HepG2 (cell line): ENCODE measurements at regions not wholly inside any gene's neighbourhood (a gene's known extent, or its start where the extent isn't known, plus 50 kb on each side); places are given as distances from the start of the nearest gene placed in this dataset.

Source experiments
- AFF4 ChIP-seq: sonication (generic); formaldehyde crosslinking; IDR thresholded peaks from 2 replicates; pipeline ENCODE4 v1.4.0; 2020; ENCODE audit warnings: missing genetic modification reagents
- CEBPB ChIP-seq: IDR thresholded peaks from 2 replicates; pipeline ENCODE4 v1.6.1; 2011; ENCODE audit warnings: low read depth, low read length, improper control_type of control experiment, borderline replicate concordance
- EZH2 ChIP-seq: conservative IDR thresholded peaks from 2 replicates; pipeline ENCODE4 v1.6.1; 2012; ENCODE audit warnings: mild to moderate bottlenecking, low read depth, low read length, moderate library complexity
- HMG20A ChIP-seq: IDR thresholded peaks from 2 replicates; pipeline ENCODE4 v1.6.1; 2016; ENCODE audit warnings: borderline replicate concordance
- POLR2A ChIP-seq, 2 experiments: IDR thresholded peaks; 2 replicates each; pipeline ENCODE4 v1.6.1; 2011; ENCODE audit warnings: low read depth in 2 of 2, low read length in 2 of 2, mild to moderate bottlenecking in 1 of 2, moderate library complexity in 1 of 2; ENCODE audit not compliant: insufficient read depth in 1 of 2
- POLR2AphosphoS5 ChIP-seq: IDR thresholded peaks from 2 replicates; pipeline ENCODE4 v1.6.1; 2012; ENCODE audit warnings: low read depth, low read length
- SATB2 ChIP-seq: sonication (generic); formaldehyde crosslinking; IDR thresholded peaks from 2 replicates; pipeline ENCODE4 v1.5.0; 2020; ENCODE audit warnings: missing genetic modification reagents
- YY1 ChIP-seq: IDR thresholded peaks from 2 replicates; pipeline ENCODE4 v1.6.1; 2011; ENCODE audit warnings: low read length, low read depth, moderate library complexity, mild to moderate bottlenecking; ENCODE audit not compliant: insufficient read depth, insufficient replicate concordance
- ZBTB7A ChIP-seq: sonication (generic); formaldehyde crosslinking; IDR thresholded peaks from 2 replicates; pipeline ENCODE4 v1.8.0; 2022; ENCODE audit warnings: mild to moderate bottlenecking, missing genetic modification reagents
- ZNF329 ChIP-seq: sonication (generic); formaldehyde crosslinking; IDR thresholded peaks from 2 replicates; pipeline ENCODE4 v1.9.0; 2021; ENCODE audit warnings: low read depth, mild to moderate bottlenecking, missing genetic modification reagents
- ZNF414 ChIP-seq: sonication (generic); formaldehyde crosslinking; IDR thresholded peaks from 2 replicates; pipeline ENCODE4 v1.5.0; 2020; ENCODE audit warnings: missing genetic modification reagents
- ZNF552 ChIP-seq: sonication (generic); formaldehyde crosslinking; IDR thresholded peaks from 2 replicates; pipeline ENCODE4 v1.9.0; 2022; ENCODE audit warnings: missing genetic modification reagents, mild to moderate bottlenecking, borderline replicate concordance
- TF ChIP-seq, protein P1 (sequence below): sonication (generic); formaldehyde crosslinking; IDR thresholded peaks from 2 replicates; pipeline ENCODE4 v1.5.0; 2020; ENCODE audit warnings: mild to moderate bottlenecking, missing genetic modification reagents, moderate library complexity

- no peak for TF ChIP-seq POLR2A (IDR thresholded peaks at IDR 0.05; ENCODE audit: insufficient read depth in 1 of 2, low read depth in 2 of 2, low read length in 2 of 2)
- no peak for TF ChIP-seq HMG20A (CRISPR knock-in tag)
- TF ChIP-seq CEBPB = no peak
- no peak for TF ChIP-seq ZNF414 (CRISPR knock-in tag)
- no peak for TF ChIP-seq ZBTB7A (CRISPR knock-in tag)
- TF ChIP-seq AFF4 (CRISPR knock-in tag) = no peak
- TF ChIP-seq SATB2 (CRISPR knock-in tag) = no peak
- TF ChIP-seq ZNF329 (CRISPR knock-in tag) = no peak
- TF ChIP-seq EZH2 = no peak
- no peak for TF ChIP-seq ZNF552 (CRISPR knock-in tag)
- TF ChIP-seq YY1 = no peak
- TF ChIP-seq, protein P1, sequence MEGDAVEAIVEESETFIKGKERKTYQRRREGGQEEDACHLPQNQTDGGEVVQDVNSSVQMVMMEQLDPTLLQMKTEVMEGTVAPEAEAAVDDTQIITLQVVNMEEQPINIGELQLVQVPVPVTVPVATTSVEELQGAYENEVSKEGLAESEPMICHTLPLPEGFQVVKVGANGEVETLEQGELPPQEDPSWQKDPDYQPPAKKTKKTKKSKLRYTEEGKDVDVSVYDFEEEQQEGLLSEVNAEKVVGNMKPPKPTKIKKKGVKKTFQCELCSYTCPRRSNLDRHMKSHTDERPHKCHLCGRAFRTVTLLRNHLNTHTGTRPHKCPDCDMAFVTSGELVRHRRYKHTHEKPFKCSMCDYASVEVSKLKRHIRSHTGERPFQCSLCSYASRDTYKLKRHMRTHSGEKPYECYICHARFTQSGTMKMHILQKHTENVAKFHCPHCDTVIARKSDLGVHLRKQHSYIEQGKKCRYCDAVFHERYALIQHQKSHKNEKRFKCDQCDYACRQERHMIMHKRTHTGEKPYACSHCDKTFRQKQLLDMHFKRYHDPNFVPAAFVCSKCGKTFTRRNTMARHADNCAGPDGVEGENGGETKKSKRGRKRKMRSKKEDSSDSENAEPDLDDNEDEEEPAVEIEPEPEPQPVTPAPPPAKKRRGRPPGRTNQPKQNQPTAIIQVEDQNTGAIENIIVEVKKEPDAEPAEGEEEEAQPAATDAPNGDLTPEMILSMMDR (CRISPR knock-in tag) = no peak
- no peak for TF ChIP-seq POLR2AphosphoS5
Observed at GRCh38 chr13:104198801-104199200, 1132.6 kb upstream of the SLC10A2 start.
